Keratinocyte (primary cell): ENCODE measurements at regions not wholly inside any gene's neighbourhood (a gene's known extent, or its start where the extent isn't known, plus 50 kb on each side); places are given as distances from the start of the nearest gene placed in this dataset.
"Not testable (repeated sequence)": the region's sequence is repeated elsewhere in the genome, so short reads cannot be mapped to it uniquely, and the experiment has no call there.

ENCODE experiments used
- DNase-seq: peaks from one replicate; pipeline ENCODE4 v3.0.0-alpha.2; 2011; ENCODE audit warnings: low read depth, missing footprints, low spot score
- FAIRE-seq: peaks from 2 replicates; lab custom pipeline; 2011; peaks lifted over from hg19 to GRCh38; lab: Jason Lieb, UNC
- H2AFZ ChIP-seq: 2 replicates; pipeline ENCODE4 v1.6.0; 2012; ENCODE audit warnings: low read length, control low read depth, inconsistent platforms; ENCODE audit not compliant: control insufficient read depth
- H3K27ac ChIP-seq: 2 replicates; pipeline ENCODE4 v1.5.1; 2011; ENCODE audit warnings: low read length; ENCODE audit not compliant: control insufficient read depth, insufficient read depth
- H3K27me3 ChIP-seq: 3 replicates; pipeline ENCODE4 v1.6.0; 2011; ENCODE audit warnings: low read length; ENCODE audit not compliant: control insufficient read depth, insufficient read depth; ENCODE audit errors: extremely low read depth
- H3K36me3 ChIP-seq, 2 experiments: 2 replicates in 1 of 2; 3 replicates in 1 of 2; pipeline ENCODE4 v1.5.1; 2011; ENCODE audit warnings: low read length in 2 of 2, mild to moderate bottlenecking in 1 of 2; ENCODE audit not compliant: control insufficient read depth in 2 of 2, insufficient read depth in 2 of 2; ENCODE audit errors: extremely low read depth in 1 of 2
- H3K4me1 ChIP-seq: 3 replicates; pipeline ENCODE4 v1.5.1; 2011; ENCODE audit warnings: low read length; ENCODE audit not compliant: control insufficient read depth, insufficient read depth; ENCODE audit errors: extremely low read depth
- H3K4me2 ChIP-seq: 3 replicates; pipeline ENCODE4 v1.6.0; 2011; ENCODE audit warnings: low read depth, low read length; ENCODE audit not compliant: control insufficient read depth, insufficient read depth; ENCODE audit errors: extremely low read depth
- H3K4me3 ChIP-seq, 3 experiments: fragments of 200-600 bp in 1 of 3; sonication (generic) in 1 of 3; 2 replicates in 2 of 3; 3 replicates in 1 of 3; pipeline ENCODE4 v1.5.1; 2011 to 2016; ENCODE audit warnings: low read length in 3 of 3, mild to moderate bottlenecking in 3 of 3, control low read depth in 2 of 3, inconsistent platforms in 1 of 3, low read depth in 1 of 3, mixed read lengths in 1 of 3, mixed run types in 1 of 3, moderate library complexity in 1 of 3; ENCODE audit not compliant: control insufficient read depth in 2 of 3, insufficient read depth in 2 of 3; ENCODE audit errors: extremely low read depth in 1 of 3
- H3K79me2 ChIP-seq: 2 replicates; pipeline ENCODE4 v1.6.0; 2012; ENCODE audit warnings: low read length; ENCODE audit not compliant: control insufficient read depth, insufficient read depth
- H3K9ac ChIP-seq: 3 replicates; pipeline ENCODE4 v1.6.0; 2011; ENCODE audit warnings: low read length; ENCODE audit not compliant: control insufficient read depth, insufficient read depth; ENCODE audit errors: extremely low read depth
- H3K9me1 ChIP-seq: 3 replicates; pipeline ENCODE4 v1.6.0; 2011; ENCODE audit warnings: low read length; ENCODE audit not compliant: control insufficient read depth, insufficient read depth; ENCODE audit errors: extremely low read depth
- H3K9me3 ChIP-seq: 2 replicates; pipeline ENCODE4 v1.5.1; 2012; ENCODE audit warnings: low read depth, low read length; ENCODE audit not compliant: control insufficient read depth
- H4K20me1 ChIP-seq: 3 replicates; pipeline ENCODE4 v1.6.0; 2011; ENCODE audit warnings: low read length; ENCODE audit not compliant: control insufficient read depth, insufficient read depth; ENCODE audit errors: extremely low read depth
- EZH2 ChIP-seq: IDR thresholded peaks from one replicate; pipeline ENCODE4 v1.6.1; 2012; ENCODE audit warnings: inconsistent platforms, mild to moderate bottlenecking, low read length, moderate library complexity
- dilution Hi-C: fragments of 300-500 bp; cut with MboI; formaldehyde crosslinking; loops from one replicate; pipeline ENCODE4 v1.7.0; 2020; ENCODE audit warnings: low sequenced_read_pairs; ENCODE audit not compliant: extremely low pct_ligation_motif_present
- TF ChIP-seq, protein P1 (sequence below), 3 experiments: IDR thresholded peaks in 1 of 3; conservative IDR thresholded peaks in 1 of 3; optimal IDR thresholded peaks in 1 of 3; 2 replicates in 2 of 3; 3 replicates in 1 of 3; pipeline versions ENCODE3 to v1.5.1; 2011; ENCODE audit warnings: low read length in 3 of 3, mild to moderate bottlenecking in 3 of 3, moderate library complexity in 2 of 3, control low read depth in 1 of 3, inconsistent platforms in 1 of 3; ENCODE audit not compliant: insufficient read depth in 2 of 3; ENCODE audit errors: extremely low read depth in 1 of 3

DNA sequence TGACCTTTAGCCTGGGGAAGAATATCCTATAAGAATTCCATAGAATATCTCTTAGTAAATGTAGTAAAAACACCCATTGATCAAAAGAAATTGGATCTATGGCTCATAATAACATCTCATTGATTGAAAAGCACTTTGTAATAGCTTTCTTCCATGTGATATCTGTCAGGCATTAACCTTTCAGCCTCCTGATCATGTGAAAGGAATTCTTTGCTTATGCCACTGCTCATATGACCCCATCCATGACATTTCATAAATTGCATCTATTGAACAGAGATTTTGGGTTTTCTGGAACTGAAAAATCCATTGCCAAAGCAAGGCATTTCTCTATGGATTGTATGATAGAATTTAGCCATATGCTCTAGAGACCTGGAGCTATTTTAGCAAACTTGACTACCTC, 519.3 kb upstream of the PFKP start:
- Histone ChIP-seq H3K79me2 (no peaks in the 10 kb centered on the region), H3K4me2 (no peak overlapping the region), H3K4me3 (no peak overlapping the region), H3K9me1 (no peaks in the 10 kb centered on the region), H3K27ac (no peak overlapping the region), H3K4me1 (no peaks in the 10 kb centered on the region), H3K9ac (no peak overlapping the region), H3K9me3 (peaks cover 4% of the 10 kb centered on the region), H2AFZ (no peak overlapping the region), H4K20me1 (no peaks in the 10 kb centered on the region), H3K27me3 (no peaks in the 10 kb centered on the region), H3K36me3 (no peaks in the 10 kb centered on the region)
- no peak for DNase-seq
- FAIRE-seq: no peak
- TF ChIP-seq EZH2: no peak
- TF ChIP-seq, protein P1, sequence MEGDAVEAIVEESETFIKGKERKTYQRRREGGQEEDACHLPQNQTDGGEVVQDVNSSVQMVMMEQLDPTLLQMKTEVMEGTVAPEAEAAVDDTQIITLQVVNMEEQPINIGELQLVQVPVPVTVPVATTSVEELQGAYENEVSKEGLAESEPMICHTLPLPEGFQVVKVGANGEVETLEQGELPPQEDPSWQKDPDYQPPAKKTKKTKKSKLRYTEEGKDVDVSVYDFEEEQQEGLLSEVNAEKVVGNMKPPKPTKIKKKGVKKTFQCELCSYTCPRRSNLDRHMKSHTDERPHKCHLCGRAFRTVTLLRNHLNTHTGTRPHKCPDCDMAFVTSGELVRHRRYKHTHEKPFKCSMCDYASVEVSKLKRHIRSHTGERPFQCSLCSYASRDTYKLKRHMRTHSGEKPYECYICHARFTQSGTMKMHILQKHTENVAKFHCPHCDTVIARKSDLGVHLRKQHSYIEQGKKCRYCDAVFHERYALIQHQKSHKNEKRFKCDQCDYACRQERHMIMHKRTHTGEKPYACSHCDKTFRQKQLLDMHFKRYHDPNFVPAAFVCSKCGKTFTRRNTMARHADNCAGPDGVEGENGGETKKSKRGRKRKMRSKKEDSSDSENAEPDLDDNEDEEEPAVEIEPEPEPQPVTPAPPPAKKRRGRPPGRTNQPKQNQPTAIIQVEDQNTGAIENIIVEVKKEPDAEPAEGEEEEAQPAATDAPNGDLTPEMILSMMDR (optimal IDR thresholded peaks at IDR 0.05 in 1 of 3, IDR thresholded peaks at IDR 0.05 in 1 of 3, conservative IDR thresholded peaks at IDR 0.05 in 1 of 3; ENCODE audit: extremely low read depth in 1 of 3, insufficient read depth in 2 of 3, low read length in 3 of 3): no peak
- dilution Hi-C loops: no loop called here

DNA sequence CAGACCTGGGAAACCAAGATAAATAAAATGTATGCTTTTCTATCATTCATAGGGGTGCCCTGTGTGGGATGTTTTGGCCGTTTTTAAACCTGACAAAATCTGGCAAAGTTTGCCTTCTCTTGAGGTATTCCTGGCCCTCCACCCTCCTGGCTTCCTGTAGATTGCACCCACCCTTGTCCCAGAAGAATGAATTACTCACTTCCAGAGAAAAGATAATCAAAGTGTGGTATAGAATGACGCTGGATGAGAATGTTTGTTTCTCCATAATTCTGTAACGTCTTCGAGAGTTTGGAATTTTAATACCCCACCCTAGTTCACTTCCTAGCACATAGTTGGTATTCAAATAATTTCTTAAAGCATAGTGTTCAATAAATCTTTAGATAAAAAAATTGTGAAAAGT, 519.7 kb upstream of the PFKP start:
- Histone ChIP-seq H3K4me1 (no peaks in the 10 kb centered on the region), H3K36me3 (no peaks in the 10 kb centered on the region), H3K27me3 (no peaks in the 10 kb centered on the region), H4K20me1 (no peaks in the 10 kb centered on the region), H3K4me3 (no peak overlapping the region), H3K4me2 (no peak overlapping the region), H3K9ac (no peak overlapping the region), H2AFZ (no peak overlapping the region), H3K9me3 (peaks cover 4% of the 10 kb centered on the region), H3K27ac (no peak overlapping the region), H3K79me2 (no peaks in the 10 kb centered on the region), H3K9me1 (no peaks in the 10 kb centered on the region)
- FAIRE-seq (no peak), DNase-seq (no peak)
- dilution Hi-C loops: no loop called here
- TF ChIP-seq, protein P1 (optimal IDR thresholded peaks at IDR 0.05 in 1 of 3, IDR thresholded peaks at IDR 0.05 in 1 of 3, conservative IDR thresholded peaks at IDR 0.05 in 1 of 3; ENCODE audit: extremely low read depth in 1 of 3, insufficient read depth in 2 of 3, low read length in 3 of 3): no peak

DNA sequence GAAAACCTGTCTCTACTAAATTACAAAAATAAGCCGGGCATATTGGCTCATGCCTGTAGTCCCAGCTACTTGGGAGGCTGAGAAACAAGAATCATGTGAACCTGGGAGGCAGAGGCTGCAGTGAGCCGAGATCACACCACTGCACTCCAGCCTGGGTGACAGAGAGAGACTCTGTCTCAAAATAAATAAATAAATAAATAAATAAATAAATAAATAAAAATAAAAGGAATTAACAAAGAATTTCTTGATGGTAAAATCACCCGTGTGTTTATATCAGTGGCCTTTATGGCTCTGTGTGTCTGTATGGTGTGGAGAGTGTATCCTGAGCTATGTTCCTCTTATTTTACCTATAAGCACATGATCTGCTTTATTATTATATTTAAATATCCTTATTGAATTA, 520.5 kb upstream of the PFKP start:
- DNase-seq, dilution Hi-C loops, H3K27ac ChIP-seq, H3K9me3 ChIP-seq, H3K27me3 ChIP-seq, FAIRE-seq, H3K9ac ChIP-seq, H3K36me3 ChIP-seq, H3K4me3 ChIP-seq, H3K9me1 ChIP-seq, H4K20me1 ChIP-seq, H3K4me1 ChIP-seq, H2AFZ ChIP-seq, H3K4me2 ChIP-seq, H3K79me2 ChIP-seq: not testable (repeated sequence)
